NCI-H2196 treated with DMSO at 0.1 percent for 48 hours (cell line): ENCODE measurements at regions not wholly inside any gene's neighbourhood (a gene's known extent, or its start where the extent isn't known, plus 50 kb on each side); places are given as distances from the start of the nearest gene placed in this dataset.
"Not testable (repeated sequence)": the region's sequence is repeated elsewhere in the genome, so short reads cannot be mapped to it uniquely, and the experiment has no call there.

Source experiments
- DNase-seq: peaks from one replicate; lab custom pipeline; 2025; ENCODE audit not compliant: unreplicated experiment; lab: John Stamatoyannopoulos, UW

DNA sequence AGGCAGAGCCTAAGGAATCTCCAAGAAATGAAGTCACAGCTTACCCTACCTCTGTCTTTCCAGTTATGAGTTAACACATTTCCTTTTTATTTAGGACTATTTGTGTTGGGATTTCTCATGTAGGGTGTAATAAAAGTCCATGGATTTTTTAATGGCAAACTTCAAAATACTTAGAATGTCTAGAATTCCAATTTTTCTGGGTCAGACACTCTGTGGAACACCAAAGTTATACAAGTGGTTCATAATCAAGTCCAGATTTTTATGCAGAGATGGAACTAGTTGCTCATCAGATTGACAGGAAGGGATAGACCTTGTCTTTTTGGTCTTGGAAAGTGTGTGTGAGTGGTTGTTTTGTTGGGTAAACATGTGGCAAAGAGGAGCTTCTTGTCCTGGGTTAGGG is 69.8 kb upstream of the ADRA1D start:
- DNase-seq, result no peak

DNA sequence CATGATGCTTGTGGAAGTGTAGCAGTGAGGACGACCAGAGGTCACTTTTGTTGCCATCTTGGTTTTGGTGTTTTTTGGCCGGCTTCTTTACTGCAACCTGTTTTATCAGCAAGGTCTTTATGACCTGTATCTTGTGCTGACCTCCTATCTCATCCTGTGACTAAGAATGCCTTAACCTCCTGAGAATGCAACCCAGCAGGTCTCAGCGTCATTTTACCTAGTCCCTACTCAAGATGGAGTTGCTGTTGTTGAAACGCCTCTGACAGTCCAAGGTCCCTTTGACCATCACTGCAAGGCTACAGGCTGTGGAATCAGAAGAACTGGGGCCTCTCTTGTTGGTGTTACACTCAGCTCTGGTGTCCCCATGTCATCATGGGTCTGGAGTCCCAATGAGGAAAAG is 61.5 kb upstream of the ADRA1D start:
- DNase-seq, result not testable (repeated sequence)

DNA sequence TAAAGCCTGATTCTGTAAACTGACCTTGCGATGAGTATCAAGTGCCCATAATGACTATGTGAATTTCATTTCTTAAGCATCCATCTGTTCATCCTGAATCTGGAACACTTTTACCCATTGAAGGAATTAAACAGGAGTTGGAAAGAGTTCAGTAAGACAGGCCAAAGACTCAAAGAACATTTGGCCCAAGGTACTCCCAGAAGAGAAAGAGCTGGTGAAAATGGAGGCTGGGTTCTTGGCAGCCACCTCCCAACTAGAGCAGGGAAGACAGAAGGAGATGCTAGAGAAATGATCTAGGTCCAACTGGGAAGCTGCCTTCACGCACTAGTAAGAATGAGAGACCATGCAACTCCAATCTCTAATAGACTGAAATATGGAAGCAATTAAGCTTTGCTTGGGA is 57.1 kb upstream of the ADRA1D start:
- no peak for DNase-seq

DNA sequence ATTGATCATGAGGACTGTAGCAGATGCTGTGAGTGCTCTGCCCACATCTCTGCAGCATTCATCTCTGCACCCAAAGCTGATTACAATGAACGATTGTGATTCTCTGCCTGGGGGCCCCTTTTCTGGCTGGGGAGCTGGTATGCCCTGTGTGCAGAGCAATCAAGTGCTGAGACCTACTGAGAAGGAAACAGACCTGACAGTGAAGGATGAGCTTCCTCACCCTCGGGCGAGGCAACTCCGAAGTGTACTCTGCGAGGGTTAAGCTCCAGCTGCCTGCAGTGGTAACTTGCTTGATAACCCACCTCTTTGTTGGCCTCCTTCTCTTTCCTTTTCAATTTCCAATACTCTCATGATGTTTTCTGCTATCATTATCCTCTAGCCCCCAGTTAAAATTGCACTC is 56.0 kb upstream of the ADRA1D start:
- no peak for DNase-seq

DNA sequence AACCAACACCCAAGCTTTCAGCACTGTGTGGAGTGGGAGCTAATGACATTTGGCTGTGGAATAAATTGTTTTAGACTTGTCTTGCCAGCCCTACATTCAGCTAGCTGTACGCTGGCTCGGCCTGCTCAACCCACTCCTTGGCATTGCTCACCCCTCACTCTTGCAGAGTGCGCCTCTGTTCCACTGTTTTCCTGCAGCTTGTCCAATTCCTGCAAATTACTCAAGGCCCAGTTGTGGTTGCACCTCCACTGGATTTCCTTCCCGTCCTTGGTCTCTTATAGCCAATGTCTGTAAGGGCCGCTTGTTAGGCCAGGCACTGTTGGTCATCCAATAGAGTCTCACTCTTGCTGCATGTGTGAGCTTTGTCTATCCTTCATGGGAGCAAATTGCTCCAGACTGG is 55.5 kb upstream of the ADRA1D start:
- DNase-seq, result no peak

DNA sequence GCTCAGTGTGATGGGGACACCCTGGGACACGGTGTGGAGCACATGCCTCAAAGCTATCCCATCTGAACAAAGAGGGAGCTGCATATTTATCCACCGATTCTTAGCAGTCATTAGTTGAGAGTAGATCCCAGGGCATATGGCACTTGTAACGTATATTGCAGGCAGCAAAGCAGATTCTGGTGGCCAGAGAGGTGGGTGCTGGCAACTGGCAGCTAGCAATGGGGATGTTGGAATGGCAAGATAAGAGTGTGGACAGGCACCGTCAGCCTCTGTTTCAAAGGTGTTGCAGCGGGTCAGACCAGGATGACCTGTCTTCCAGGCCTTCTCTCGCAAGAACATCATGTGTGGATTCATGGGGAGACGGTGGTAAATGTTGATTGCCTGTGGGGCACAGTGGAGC is 54.0 kb upstream of the ADRA1D start:
- DNase-seq, result no peak

DNA sequence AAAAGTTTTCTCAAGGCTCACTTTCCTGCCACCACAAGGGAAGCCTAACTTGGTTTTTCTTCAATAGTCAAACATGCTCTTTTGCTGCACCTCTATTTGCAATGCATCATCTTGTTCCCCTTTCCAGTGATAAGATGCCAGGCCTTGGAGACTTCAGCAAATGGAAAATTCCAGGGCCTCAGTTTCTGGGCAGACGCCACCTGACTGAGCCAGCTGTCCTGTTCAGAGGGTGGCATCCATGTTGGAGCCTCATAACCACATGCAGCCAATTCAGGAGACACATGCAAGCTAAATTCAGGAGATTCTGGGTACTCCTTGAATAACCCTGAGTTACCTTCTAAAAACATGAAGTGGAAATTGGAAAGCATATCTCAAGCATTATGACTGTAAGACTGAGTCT is 51.8 kb upstream of the ADRA1D start:
- no peak for DNase-seq

DNA sequence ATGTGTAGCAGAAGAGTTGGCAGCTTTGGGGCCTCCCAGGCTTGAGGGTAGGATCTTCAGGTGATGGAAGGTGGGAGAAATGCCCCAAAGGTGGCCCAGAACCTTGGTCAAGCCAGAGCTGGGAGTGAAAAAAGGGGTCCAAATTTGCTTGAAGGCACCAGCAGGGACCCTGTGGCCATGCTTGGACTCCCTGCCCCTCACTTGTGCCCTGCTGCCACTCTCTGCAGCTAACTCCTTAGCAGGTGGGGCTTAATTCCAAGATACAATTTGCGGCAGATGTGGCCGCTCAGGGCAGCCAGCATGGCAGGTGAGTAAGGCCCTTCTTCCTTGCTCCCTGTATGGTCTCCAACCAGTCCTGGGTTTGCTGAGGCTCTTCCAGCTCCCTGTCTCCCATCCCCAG is 51.3 kb upstream of the ADRA1D start:
- DNase-seq, result no peak

DNA sequence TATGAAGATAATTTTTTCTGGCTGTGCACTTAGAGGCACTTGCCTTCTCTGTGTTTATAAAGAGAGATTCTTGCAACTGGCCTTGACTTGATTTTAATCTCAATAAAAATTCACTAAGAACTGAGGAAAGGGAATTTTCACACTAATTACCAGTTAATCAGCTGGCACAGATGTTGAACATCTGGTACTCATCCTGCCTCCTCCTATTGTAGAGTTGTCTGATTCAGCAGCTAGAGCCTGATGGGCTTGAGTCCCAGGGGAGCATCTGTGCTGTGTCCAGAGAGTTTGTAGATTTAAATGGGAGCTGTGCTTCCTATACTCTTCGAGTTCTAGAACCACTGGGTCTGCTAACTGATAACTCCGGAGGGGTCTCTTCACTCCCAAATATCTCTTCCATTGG is 50.7 kb upstream of the ADRA1D start:
- DNase-seq, result no peak

DNA sequence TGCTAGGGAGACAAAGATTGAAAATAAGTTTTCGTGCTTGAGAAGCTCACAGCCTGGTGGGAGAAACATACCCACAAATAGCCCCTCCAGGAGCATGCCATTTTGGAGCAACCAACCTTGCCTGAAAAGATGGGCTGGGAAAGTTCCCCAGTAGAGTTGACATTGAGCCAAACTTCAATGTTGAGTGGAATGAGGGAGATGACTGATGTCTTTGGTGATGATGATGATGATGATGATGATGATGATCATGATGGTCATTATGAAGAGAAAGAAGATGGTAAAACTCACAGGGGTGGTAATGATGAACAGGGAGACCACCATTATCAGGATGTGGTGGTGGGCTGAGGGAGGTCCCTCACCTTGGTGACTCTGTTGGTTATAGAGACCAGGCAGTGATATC is 50.1 kb upstream of the ADRA1D start:
- DNase-seq, result no peak
